B cell (primary cell): ENCODE measurements at regions not wholly inside any gene's neighbourhood (a gene's known extent, or its start where the extent isn't known, plus 50 kb on each side); places are given as distances from the start of the nearest gene placed in this dataset.

Experiments
- ATAC-seq: fragments of 200-7000 bp; cut with Tn5 transposase; one replicate; pipeline ENCODE4 v1.10.0; 2021; ENCODE audit warnings: low read depth, mild to moderate bottlenecking, moderate number of reproducible peaks, moderate library complexity
- CTCF ChIA-PET: fragments of 350-600 bp; sonication (Branson Sonifier 250); formaldehyde crosslinking; loops from one replicate; lab custom pipeline; 2021; ENCODE audit warnings: antibody characterized with exemption, inconsistent platforms; lab: Charles Lee
- POLR2A ChIA-PET: fragments of 350-600 bp; sonication (Branson Sonifier 250); formaldehyde crosslinking; loops from one replicate; lab custom pipeline; 2021; ENCODE audit warnings: antibody characterized with exemption; lab: Charles Lee
- DNase-seq: peaks from one replicate; pipeline ENCODE4 v3.0.0; 2013
- H2AFZ ChIP-seq: 2 replicates; pipeline ENCODE4 v1.6.1; 2012; ENCODE audit warnings: mild to moderate bottlenecking, low read depth, low read length; ENCODE audit not compliant: insufficient read depth, poor library complexity, severe bottlenecking
- H3K27ac ChIP-seq, 2 donors: 1 replicate in 1 of 2; 2 replicates in 1 of 2; pipeline ENCODE4 v1.5.1; 2012 to 2013; ENCODE audit warnings: low read length in 2 of 2, mild to moderate bottlenecking in 2 of 2, moderate library complexity in 1 of 2
- H3K27me3 ChIP-seq, 4 experiments: fragments of 200-600 bp in 1 of 4; sonication (generic) in 1 of 4; replicated peaks in 1 of 4; 1 replicate in 2 of 4; 2 replicates in 2 of 4; pipeline versions ENCODE4 v1.6.1 to v1.7.0; 2013 to 2016; ENCODE audit warnings: low read length in 3 of 4, mild to moderate bottlenecking in 2 of 4, mixed read lengths in 1 of 4, moderate library complexity in 1 of 4; ENCODE audit not compliant: insufficient read depth in 4 of 4, control insufficient read depth in 3 of 4; ENCODE audit errors: control extremely low read depth in 1 of 4
- H3K36me3 ChIP-seq, 2 experiments: replicated peaks in 1 of 2; 1 replicate in 1 of 2; 2 replicates in 1 of 2; pipeline versions ENCODE4 v1.6.1 to v1.7.1; 2013; ENCODE audit warnings: low read length in 1 of 2; ENCODE audit not compliant: insufficient read depth in 2 of 2, control insufficient read depth in 1 of 2; ENCODE audit errors: control extremely low read depth in 1 of 2, extremely low read depth in 1 of 2
- H3K4me1 ChIP-seq, 2 donors: fragments of 200-600 bp in 1 of 2; sonication (generic) in 1 of 2; 1 replicate in 1 of 2; 2 replicates in 1 of 2; pipeline versions ENCODE4 v1.5.1 to v1.6.1; 2013 to 2017; ENCODE audit warnings: low read length in 2 of 2; ENCODE audit not compliant: control insufficient read depth in 2 of 2, insufficient read depth in 2 of 2
- H3K4me2 ChIP-seq: replicated peaks from 2 replicates; pipeline ENCODE3; 2012; ENCODE audit warnings: mild to moderate bottlenecking, low read depth, low read length; ENCODE audit not compliant: poor library complexity, severe bottlenecking
- H3K4me3 ChIP-seq, 5 experiments: fragments of 200-600 bp in 1 of 5; sonication (generic) in 1 of 5; 1 replicate in 3 of 5; 2 replicates in 2 of 5; pipeline versions ENCODE4 v1.5.1 to v1.7.0; 2011 to 2016; ENCODE audit warnings: low read length in 4 of 5, mild to moderate bottlenecking in 4 of 5, low read depth in 2 of 5, control low read depth in 1 of 5, moderate library complexity in 1 of 5; ENCODE audit not compliant: insufficient read depth in 1 of 5; ENCODE audit errors: control extremely low read depth in 1 of 5, extremely low read depth in 1 of 5
- H3K79me2 ChIP-seq: fragments of 200-600 bp; sonication (generic); one replicate; pipeline ENCODE4 v1.6.0; 2016; ENCODE audit warnings: low read length; ENCODE audit not compliant: control insufficient read depth, insufficient read depth
- H3K9ac ChIP-seq: fragments of 200-600 bp; sonication (generic); 2 replicates; pipeline ENCODE4 v1.6.1; 2017; ENCODE audit warnings: mild to moderate bottlenecking, low read length, moderate library complexity
- H3K9me3 ChIP-seq, 3 donors: one replicate each; pipeline versions ENCODE4 v1.6.1 to v1.7.1; 2013; ENCODE audit warnings: low read length in 2 of 3; ENCODE audit not compliant: control insufficient read depth in 2 of 3, insufficient read depth in 1 of 3; ENCODE audit errors: control extremely low read depth in 1 of 3
- H4K20me1 ChIP-seq: 2 replicates; pipeline ENCODE4 v1.6.0; 2012; ENCODE audit warnings: mild to moderate bottlenecking, low read length; ENCODE audit not compliant: insufficient read depth, control insufficient read depth, poor library complexity, severe bottlenecking
- H3K27ac Mint-ChIP-seq: one replicate; pipeline ENCODE4 v1.8.0; 2021; ENCODE audit warnings: mixed read lengths
- H3K27me3 Mint-ChIP-seq: one replicate; pipeline ENCODE4 v1.8.0; 2021; ENCODE audit warnings: mixed read lengths
- H3K4me1 Mint-ChIP-seq: one replicate; pipeline ENCODE4 v1.8.0; 2021; ENCODE audit warnings: mixed read lengths
- H3K4me3 Mint-ChIP-seq: one replicate; pipeline ENCODE4 v1.8.0; 2021; ENCODE audit warnings: mixed read lengths
- H3K9me3 Mint-ChIP-seq: one replicate; pipeline ENCODE4 v1.8.0; 2022; ENCODE audit warnings: mixed read lengths; ENCODE audit not compliant: insufficient read depth
- EZH2 ChIP-seq: IDR thresholded peaks from 2 replicates; pipeline ENCODE4 v1.6.1; 2012; ENCODE audit warnings: borderline replicate concordance, low read depth, mild to moderate bottlenecking, moderate library complexity, low read length; ENCODE audit not compliant: insufficient read depth, poor library complexity, severe bottlenecking
- WGBS: methylation state at CpG from one replicate; pipeline ENCODE4 v1.1.5; 2013; ENCODE audit warnings: missing lambda C conversion rate; ENCODE audit not compliant: insufficient coverage; 5-methylcytosine and 5-hydroxymethylcytosine counted together
- intact Hi-C: fragments of 100-400 bp; cut with micrococcal nuclease; formaldehyde crosslinking; loops from one replicate; pipeline ENCODE4 v1.10.0; 2022
- TF ChIP-seq, protein P1 (sequence below): fragments of 200-600 bp; IDR thresholded peaks from one replicate; pipeline ENCODE4 v1.8.0; 2022; ENCODE audit warnings: antibody characterized with exemption, mild to moderate bottlenecking

- Histone ChIP-seq H3K27ac (no peak overlapping the region), H3K4me3 (no peak overlapping the region), H3K27me3 (no peaks in the 10 kb centered on the region), H3K4me1 (peaks cover 0 to 4% of the 10 kb centered on the region in 2 donors), H3K9ac (no peak overlapping the region), H3K79me2 (no peaks in the 10 kb centered on the region), H3K36me3 (no peaks in the 10 kb centered on the region), H3K4me2 (no peak overlapping the region), H2AFZ (no peak overlapping the region), H3K9me3 (no peaks in the 10 kb centered on the region), H4K20me1 (no peaks in the 10 kb centered on the region)
- Mint-ChIP-seq H3K27ac (no peak overlapping the region), H3K27me3 (peaks cover 4% of the 10 kb centered on the region), H3K4me3 (no peak overlapping the region), H3K9me3 (no peaks in the 10 kb centered on the region), H3K4me1 (peaks cover 2% of the 10 kb centered on the region)
- no peak for DNase-seq
- intact Hi-C loops = no loop called here
- ChIA-PET CTCF (interaction anchor here (0.8 kb wide), 1 partner anchor 13 kb away, joined by 3 read pairs; no protein-coding TSS in a partner anchor), POLR2A (no interaction called here)
- no peak for TF ChIP-seq EZH2
- TF ChIP-seq, protein P1, sequence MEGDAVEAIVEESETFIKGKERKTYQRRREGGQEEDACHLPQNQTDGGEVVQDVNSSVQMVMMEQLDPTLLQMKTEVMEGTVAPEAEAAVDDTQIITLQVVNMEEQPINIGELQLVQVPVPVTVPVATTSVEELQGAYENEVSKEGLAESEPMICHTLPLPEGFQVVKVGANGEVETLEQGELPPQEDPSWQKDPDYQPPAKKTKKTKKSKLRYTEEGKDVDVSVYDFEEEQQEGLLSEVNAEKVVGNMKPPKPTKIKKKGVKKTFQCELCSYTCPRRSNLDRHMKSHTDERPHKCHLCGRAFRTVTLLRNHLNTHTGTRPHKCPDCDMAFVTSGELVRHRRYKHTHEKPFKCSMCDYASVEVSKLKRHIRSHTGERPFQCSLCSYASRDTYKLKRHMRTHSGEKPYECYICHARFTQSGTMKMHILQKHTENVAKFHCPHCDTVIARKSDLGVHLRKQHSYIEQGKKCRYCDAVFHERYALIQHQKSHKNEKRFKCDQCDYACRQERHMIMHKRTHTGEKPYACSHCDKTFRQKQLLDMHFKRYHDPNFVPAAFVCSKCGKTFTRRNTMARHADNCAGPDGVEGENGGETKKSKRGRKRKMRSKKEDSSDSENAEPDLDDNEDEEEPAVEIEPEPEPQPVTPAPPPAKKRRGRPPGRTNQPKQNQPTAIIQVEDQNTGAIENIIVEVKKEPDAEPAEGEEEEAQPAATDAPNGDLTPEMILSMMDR = no peak
- 100% methylated on average over 1 of the region's 8 CpGs for WGBS
- ATAC-seq = no peak
These were observed 68.5 kb downstream of the EFNB1 start for GRCh38 chrX:68897118-68897945.

GRCh38 chrX:68896581-68896980 lies 67.8 kb downstream of the EFNB1 start:
- Mint-ChIP-seq H3K27ac (no peak overlapping the region), H3K27me3 (peaks cover 4% of the 10 kb centered on the region), H3K4me3 (no peak overlapping the region), H3K9me3 (no peaks in the 10 kb centered on the region), H3K4me1 (peaks cover 2% of the 10 kb centered on the region)
- Histone ChIP-seq H2AFZ (no peak overlapping the region), H3K4me1 (peaks cover 0 to 4% of the 10 kb centered on the region in 2 donors), H3K4me2 (no peak overlapping the region), H3K9ac (no peak overlapping the region), H4K20me1 (no peaks in the 10 kb centered on the region), H3K79me2 (no peaks in the 10 kb centered on the region), H3K36me3 (no peaks in the 10 kb centered on the region), H3K4me3 (no peak overlapping the region), H3K27me3 (no peaks in the 10 kb centered on the region), H3K9me3 (no peaks in the 10 kb centered on the region), H3K27ac (no peak overlapping the region)
- intact Hi-C loops = no loop called here
- no peak for DNase-seq
- WGBS = 100% methylated on average over 2 of the region's 6 CpGs
- ChIA-PET CTCF (no interaction called here), POLR2A (no interaction called here)
- ATAC-seq = no peak
- no peak for TF ChIP-seq EZH2
- TF ChIP-seq, protein P1 = no peak
